Activated CD4-positive, alpha-beta memory T cell treated with anti-CD3 and anti-CD28 coated beads, Interleukin-2, amount 10 ng/mL, durations not matched to agents 7 days and 5 days (primary cell): ENCODE measurements at regions not wholly inside any gene's neighbourhood (a gene's known extent, or its start where the extent isn't known, plus 50 kb on each side); places are given as distances from the start of the nearest gene placed in this dataset.

Experiments
- CTCF ChIA-PET: fragments of 350-600 bp; sonication (Branson Sonifier 250); formaldehyde crosslinking; loops from one replicate; lab custom pipeline; 2021; ENCODE audit warnings: antibody characterized with exemption, inconsistent platforms; lab: Charles Lee
- POLR2A ChIA-PET: fragments of 350-600 bp; sonication (Branson Sonifier 250); formaldehyde crosslinking; loops from one replicate; lab custom pipeline; 2021; ENCODE audit warnings: antibody characterized with exemption; lab: Charles Lee
- DNase-seq: peaks from one replicate; pipeline ENCODE4 v3.0.0-alpha.2; 2020
- H3K27ac Mint-ChIP-seq: one replicate; pipeline ENCODE4 v1.8.0; 2021; ENCODE audit warnings: mild to moderate bottlenecking, mixed read lengths
- H3K27me3 Mint-ChIP-seq: one replicate; pipeline ENCODE4 v1.8.0; 2021; ENCODE audit warnings: mixed read lengths
- H3K36me3 Mint-ChIP-seq: one replicate; pipeline ENCODE4 v1.8.0; 2021; ENCODE audit warnings: low read depth, mixed read lengths
- H3K4me1 Mint-ChIP-seq: one replicate; pipeline ENCODE4 v1.8.0; 2021; ENCODE audit warnings: mixed read lengths
- H3K4me3 Mint-ChIP-seq: one replicate; pipeline ENCODE4 v1.8.0; 2021; ENCODE audit warnings: mild to moderate bottlenecking, mixed read lengths
- H3K9me3 Mint-ChIP-seq: one replicate; pipeline ENCODE4 v1.8.0; 2021; ENCODE audit warnings: mixed read lengths

DNA sequence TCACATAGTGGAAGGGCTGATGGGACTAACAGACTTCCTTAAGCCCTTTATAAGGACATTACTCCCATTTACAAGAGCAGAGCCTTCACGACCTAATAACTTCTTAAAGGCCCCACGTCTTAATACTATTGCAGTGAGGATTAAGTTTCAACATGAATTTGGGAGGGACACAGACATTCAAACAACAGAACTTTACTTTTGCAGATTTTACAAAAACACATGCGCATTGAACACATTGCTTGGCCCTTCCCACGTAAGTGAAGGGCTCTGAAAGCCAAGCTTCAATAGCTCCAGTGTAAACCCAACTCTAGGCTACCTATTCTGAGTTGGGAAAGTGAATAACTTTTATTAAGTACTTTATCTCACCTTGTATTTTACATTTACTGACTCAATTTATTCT is 53.8 kb upstream of the DNAH5 start:
- no peak overlapping the region for H3K27ac Mint-ChIP-seq
- DNase-seq = no peak
- H3K9me3 Mint-ChIP-seq = peaks cover 9% of the 10 kb centered on the region
- CTCF ChIA-PET = no interaction called here
- no peaks in the 10 kb centered on the region for H3K4me1 Mint-ChIP-seq
- no peak overlapping the region for H3K4me3 Mint-ChIP-seq
- peaks cover 3% of the 10 kb centered on the region for H3K27me3 Mint-ChIP-seq
- H3K36me3 Mint-ChIP-seq = no peaks in the 10 kb centered on the region
- POLR2A ChIA-PET = no interaction called here

DNA sequence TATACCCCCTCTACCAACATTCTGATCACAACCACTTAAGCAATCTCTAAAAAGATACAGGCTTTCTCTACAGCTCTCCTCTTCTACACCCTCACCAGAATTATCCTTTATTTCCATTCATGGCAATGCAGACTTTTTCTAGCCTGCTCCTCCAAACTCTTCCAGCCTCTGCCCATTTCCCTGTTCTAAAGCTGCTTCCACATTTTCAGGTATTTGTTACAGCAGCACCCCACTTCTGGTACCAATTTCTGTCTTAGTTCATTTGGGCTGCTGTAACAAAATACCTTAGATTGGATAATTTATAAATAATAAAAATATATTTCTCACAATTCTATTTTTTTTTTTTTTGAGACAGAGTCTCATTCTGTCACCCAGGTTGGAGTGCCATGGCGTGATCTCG is 53.0 kb upstream of the DNAH5 start:
- Mint-ChIP-seq H3K36me3 (no peaks in the 10 kb centered on the region), H3K9me3 (peaks cover 9% of the 10 kb centered on the region), H3K27ac (no peak overlapping the region), H3K4me1 (no peaks in the 10 kb centered on the region), H3K4me3 (no peak overlapping the region), H3K27me3 (peaks cover 3% of the 10 kb centered on the region)
- CTCF ChIA-PET = interaction anchor here (0.7 kb wide), 1 partner anchor 144 kb away, joined by 3 read pairs; no protein-coding TSS in a partner anchor
- POLR2A ChIA-PET = no interaction called here
- DNase-seq = no peak

- ChIA-PET CTCF (no interaction called here), POLR2A (no interaction called here)
- Mint-ChIP-seq H3K27ac (no peak overlapping the region), H3K9me3 (peaks cover 9% of the 10 kb centered on the region), H3K4me1 (no peaks in the 10 kb centered on the region), H3K4me3 (no peak overlapping the region), H3K36me3 (no peaks in the 10 kb centered on the region), H3K27me3 (peaks cover 4% of the 10 kb centered on the region)
- DNase-seq = no peak
Measured at GRCh38 chr5:13994621-13995253, 50.2 kb upstream of the DNAH5 start.
